ENCODE measurements at regions not wholly inside any gene's neighbourhood (a gene's known extent, or its start where the extent isn't known, plus 50 kb on each side); places are given as distances from the start of the nearest gene placed in this dataset.

DNA sequence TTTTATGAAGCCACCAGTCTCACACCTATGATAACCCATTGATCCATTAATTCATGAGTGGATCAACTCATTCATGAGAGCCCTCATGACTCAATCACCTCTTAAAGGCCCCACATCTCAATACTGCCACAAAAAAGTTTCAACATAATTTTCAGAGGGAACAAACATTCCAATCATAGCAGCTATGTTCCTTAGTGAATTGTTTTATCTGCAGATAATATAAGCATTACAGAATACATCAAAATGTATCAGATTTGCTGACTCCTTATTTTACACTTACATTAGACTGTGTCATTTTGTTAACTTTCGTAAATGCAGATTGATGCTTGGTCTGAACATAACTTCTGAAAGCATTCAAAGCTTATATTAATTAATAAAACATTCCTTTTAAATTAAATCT lies 155.3 kb upstream of the MBNL1 start:
- no peaks in the 10 kb centered on the region for H3K4me1 ChIP-seq (ENCODE audit: low read length)
- no peak overlapping the region for H3K9ac ChIP-seq (ENCODE audit: low read length)
- no peaks in the 10 kb centered on the region for H3F3A ChIP-seq (ENCODE audit: insufficient read depth, low read length)
- no peak overlapping the region for H3K4me3 ChIP-seq (ENCODE audit: low read length)
- H2AFZ ChIP-seq (ENCODE audit: low read length) = no peak overlapping the region
- no peaks in the 10 kb centered on the region for H3K27me3 ChIP-seq (replicated peaks; ENCODE audit: insufficient read depth, low read length)
- DNase-seq = no peak
- H3K36me3 ChIP-seq (replicated peaks; ENCODE audit: insufficient read depth, low read length) = no peaks in the 10 kb centered on the region
- no peaks in the 10 kb centered on the region for H3K79me2 ChIP-seq (ENCODE audit: low read length)
- TF ChIP-seq EZH2phosphoT487 (IDR thresholded peaks at IDR 0.05; ENCODE audit: low read length) (no peak), EZH2 (optimal IDR thresholded peaks at IDR 0.05; ENCODE audit: low read depth, low read length) (no peak)
- TF ChIP-seq, protein P1, sequence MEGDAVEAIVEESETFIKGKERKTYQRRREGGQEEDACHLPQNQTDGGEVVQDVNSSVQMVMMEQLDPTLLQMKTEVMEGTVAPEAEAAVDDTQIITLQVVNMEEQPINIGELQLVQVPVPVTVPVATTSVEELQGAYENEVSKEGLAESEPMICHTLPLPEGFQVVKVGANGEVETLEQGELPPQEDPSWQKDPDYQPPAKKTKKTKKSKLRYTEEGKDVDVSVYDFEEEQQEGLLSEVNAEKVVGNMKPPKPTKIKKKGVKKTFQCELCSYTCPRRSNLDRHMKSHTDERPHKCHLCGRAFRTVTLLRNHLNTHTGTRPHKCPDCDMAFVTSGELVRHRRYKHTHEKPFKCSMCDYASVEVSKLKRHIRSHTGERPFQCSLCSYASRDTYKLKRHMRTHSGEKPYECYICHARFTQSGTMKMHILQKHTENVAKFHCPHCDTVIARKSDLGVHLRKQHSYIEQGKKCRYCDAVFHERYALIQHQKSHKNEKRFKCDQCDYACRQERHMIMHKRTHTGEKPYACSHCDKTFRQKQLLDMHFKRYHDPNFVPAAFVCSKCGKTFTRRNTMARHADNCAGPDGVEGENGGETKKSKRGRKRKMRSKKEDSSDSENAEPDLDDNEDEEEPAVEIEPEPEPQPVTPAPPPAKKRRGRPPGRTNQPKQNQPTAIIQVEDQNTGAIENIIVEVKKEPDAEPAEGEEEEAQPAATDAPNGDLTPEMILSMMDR (IDR thresholded peaks at IDR 0.05; ENCODE audit: low read length) = no peak
- H3K4me2 ChIP-seq (ENCODE audit: low read depth, low read length) = no peak overlapping the region
- no peak overlapping the region for H3K27ac ChIP-seq (ENCODE audit: low read length)
- H3K9me2 ChIP-seq (replicated peaks; ENCODE audit: insufficient read depth, low read length) = no peaks in the 10 kb centered on the region
- H4K20me1 ChIP-seq (ENCODE audit: insufficient read depth, low read length) = no peaks in the 10 kb centered on the region
- no peaks in the 10 kb centered on the region for H3K9me3 ChIP-seq (replicated peaks; ENCODE audit: insufficient read depth, low read length)

- DNase-seq = no peak
- H3K4me2 ChIP-seq (ENCODE audit: low read depth, low read length) = no peak overlapping the region
- H3K9me3 ChIP-seq (replicated peaks; ENCODE audit: insufficient read depth, low read length) = no peaks in the 10 kb centered on the region
- no peak overlapping the region for H3K4me3 ChIP-seq (ENCODE audit: low read length)
- no peaks in the 10 kb centered on the region for H3K79me2 ChIP-seq (ENCODE audit: low read length)
- H2AFZ ChIP-seq (ENCODE audit: low read length) = no peak overlapping the region
- no peak overlapping the region for H3K27ac ChIP-seq (ENCODE audit: low read length)
- TF ChIP-seq EZH2phosphoT487 (IDR thresholded peaks at IDR 0.05; ENCODE audit: low read length) = no peak
- no peak for TF ChIP-seq EZH2 (optimal IDR thresholded peaks at IDR 0.05; ENCODE audit: low read depth, low read length)
- TF ChIP-seq, protein P1 (IDR thresholded peaks at IDR 0.05; ENCODE audit: low read length) = no peak
- H3K27me3 ChIP-seq (replicated peaks; ENCODE audit: insufficient read depth, low read length) = no peaks in the 10 kb centered on the region
- H3K4me1 ChIP-seq (ENCODE audit: low read length) = no peaks in the 10 kb centered on the region
- no peak overlapping the region for H3K9ac ChIP-seq (ENCODE audit: low read length)
- no peaks in the 10 kb centered on the region for H3K9me2 ChIP-seq (replicated peaks; ENCODE audit: insufficient read depth, low read length)
- H3K36me3 ChIP-seq (replicated peaks; ENCODE audit: insufficient read depth, low read length) = no peaks in the 10 kb centered on the region
- no peaks in the 10 kb centered on the region for H4K20me1 ChIP-seq (ENCODE audit: insufficient read depth, low read length)
- no peaks in the 10 kb centered on the region for H3F3A ChIP-seq (ENCODE audit: insufficient read depth, low read length)
Measured at GRCh38 chr3:152113992-152114651, 154.6 kb upstream of the MBNL1 start.

- H2AFZ ChIP-seq (ENCODE audit: low read length) = no peak overlapping the region
- H4K20me1 ChIP-seq (ENCODE audit: insufficient read depth, low read length) = no peaks in the 10 kb centered on the region
- no peak overlapping the region for H3K4me3 ChIP-seq (ENCODE audit: low read length)
- H3K9ac ChIP-seq (ENCODE audit: low read length) = no peak overlapping the region
- TF ChIP-seq, protein P1 (IDR thresholded peaks at IDR 0.05; ENCODE audit: low read length) = no peak
- TF ChIP-seq EZH2phosphoT487 (IDR thresholded peaks at IDR 0.05; ENCODE audit: low read length) = no peak
- TF ChIP-seq EZH2 (optimal IDR thresholded peaks at IDR 0.05; ENCODE audit: low read depth, low read length) = no peak
- no peaks in the 10 kb centered on the region for H3K9me2 ChIP-seq (replicated peaks; ENCODE audit: insufficient read depth, low read length)
- H3K4me2 ChIP-seq (ENCODE audit: low read depth, low read length) = no peak overlapping the region
- no peaks in the 10 kb centered on the region for H3F3A ChIP-seq (ENCODE audit: insufficient read depth, low read length)
- DNase-seq = no peak
- no peaks in the 10 kb centered on the region for H3K9me3 ChIP-seq (replicated peaks; ENCODE audit: insufficient read depth, low read length)
- H3K27ac ChIP-seq (ENCODE audit: low read length) = no peak overlapping the region
- no peaks in the 10 kb centered on the region for H3K27me3 ChIP-seq (replicated peaks; ENCODE audit: insufficient read depth, low read length)
- H3K36me3 ChIP-seq (replicated peaks; ENCODE audit: insufficient read depth, low read length) = no peaks in the 10 kb centered on the region
- H3K4me1 ChIP-seq (ENCODE audit: low read length) = no peaks in the 10 kb centered on the region
- H3K79me2 ChIP-seq (ENCODE audit: low read length) = no peaks in the 10 kb centered on the region
Measured at GRCh38 chr3:152120601-152121269, 148.0 kb upstream of the MBNL1 start.

Measured in MM.1S (cell line).